Glomerular visceral epithelial cell (primary cell): ENCODE measurements at regions not wholly inside any gene's neighbourhood (a gene's known extent, or its start where the extent isn't known, plus 50 kb on each side); places are given as distances from the start of the nearest gene placed in this dataset.

ENCODE experiments used
- DNase-seq: peaks from one replicate; pipeline ENCODE4 v3.0.0-alpha.2; 2016; ENCODE audit errors: extremely low spot score

- no peak for DNase-seq
These were observed 111.7 kb upstream of the FOXF1 start for GRCh38 chr16:86398622-86399021.

- DNase-seq, result no peak
These were observed 109.2 kb upstream of the FOXF1 start for GRCh38 chr16:86401126-86401525.

GRCh38 chr16:86403085-86403484, 107.2 kb upstream of the FOXF1 start:
- DNase-seq, result no peak

- DNase-seq, result no peak
These were observed 106.7 kb upstream of the FOXF1 start for GRCh38 chr16:86403541-86404163.

GRCh38 chr16:86404678-86405077, 105.6 kb upstream of the FOXF1 start:
- no peak for DNase-seq

- no peak for DNase-seq
These were observed 105.0 kb upstream of the FOXF1 start for GRCh38 chr16:86405319-86405718.

- DNase-seq, result no peak
These were observed 104.3 kb upstream of the FOXF1 start for GRCh38 chr16:86406056-86406455.

GRCh38 chr16:86408685-86409084, 101.6 kb upstream of the FOXF1 start:
- DNase-seq, result no peak

- DNase-seq, result no peak
These were observed 100.2 kb upstream of the FOXF1 start for GRCh38 chr16:86410081-86410480.

- DNase-seq, result no peak
These were observed 99.8 kb upstream of the FOXF1 start for GRCh38 chr16:86410529-86410928.

- DNase-seq, result no peak
These were observed 98.4 kb upstream of the FOXF1 start for GRCh38 chr16:86411897-86412296.

GRCh38 chr16:86414991-86415740, 95.2 kb upstream of the FOXF1 start:
- no peak for DNase-seq

GRCh38 chr16:86418981-86419380, 91.3 kb upstream of the FOXF1 start:
- DNase-seq, result no peak

- DNase-seq, result no peak
These were observed 90.8 kb upstream of the FOXF1 start for GRCh38 chr16:86419518-86419917.

- no peak for DNase-seq
These were observed 88.3 kb upstream of the FOXF1 start for GRCh38 chr16:86421995-86422394.

GRCh38 chr16:86424398-86424797, 85.9 kb upstream of the FOXF1 start:
- DNase-seq, result no peak

- DNase-seq, result no peak
These were observed 85.3 kb upstream of the FOXF1 start for GRCh38 chr16:86424985-86425384.

GRCh38 chr16:86426063-86426642, 84.2 kb upstream of the FOXF1 start:
- no peak for DNase-seq

- no peak for DNase-seq
These were observed 82.9 kb upstream of the FOXF1 start for GRCh38 chr16:86427433-86427851.

GRCh38 chr16:86428729-86429517, 81.4 kb upstream of the FOXF1 start:
- no peak for DNase-seq

GRCh38 chr16:86429663-86430062, 80.7 kb upstream of the FOXF1 start:
- no peak for DNase-seq

- no peak for DNase-seq
These were observed 79.5 kb upstream of the FOXF1 start for GRCh38 chr16:86430814-86431213.
